Panc1 (cell line): ENCODE measurements at regions not wholly inside any gene's neighbourhood (a gene's known extent, or its start where the extent isn't known, plus 50 kb on each side); places are given as distances from the start of the nearest gene placed in this dataset.

Experiments used
- ATAC-seq: fragments of 200-7000 bp; cut with Tn5 transposase; 2 replicates; pipeline ENCODE4 v1.9.1; 2020; ENCODE audit warnings: mild to moderate bottlenecking, moderate library complexity
- BruUV-seq: library from RNA; stranded (reverse); fragments of 400-500 nt; replicated peaks from 2 replicates; lab custom pipeline; 2021; lab: Mats Ljungman, UMichigan
- CTCF ChIA-PET: fragments of 300-600 bp; sonication (Branson Sonifier 250); formaldehyde crosslinking; loops from one replicate; lab custom pipeline; 2022; ENCODE audit warnings: antibody characterized with exemption; lab: Charles Lee
- POLR2A ChIA-PET: fragments of 300-600 bp; sonication (Branson Sonifier 250); formaldehyde crosslinking; loops from one replicate; lab custom pipeline; 2022; ENCODE audit warnings: antibody characterized with exemption; lab: Charles Lee
- DNase-seq: peaks from one replicate; pipeline ENCODE4 v3.0.0-alpha.2; 2010; ENCODE audit warnings: low read depth, low spot score
- H3K27ac ChIP-seq: 2 replicates; pipeline ENCODE4 v1.5.1; 2011; ENCODE audit warnings: mild to moderate bottlenecking, low read length, inconsistent platforms
- H3K27me3 ChIP-seq: fragments of 200-500 bp; sonication (Bioruptor generic); 2 replicates; pipeline ENCODE4 v1.6.0; 2014; ENCODE audit warnings: low read length, inconsistent platforms; ENCODE audit not compliant: control insufficient read depth, insufficient read depth
- H3K36me3 ChIP-seq: fragments of 200-500 bp; sonication (Bioruptor generic); 2 replicates; pipeline ENCODE4 v1.5.1; 2014; ENCODE audit warnings: inconsistent platforms, mild to moderate bottlenecking, low read length, moderate library complexity; ENCODE audit not compliant: control insufficient read depth, insufficient read depth
- H3K4me1 ChIP-seq: 2 replicates; pipeline ENCODE4 v1.5.1; 2011; ENCODE audit warnings: inconsistent platforms, mild to moderate bottlenecking, low read length, moderate library complexity; ENCODE audit not compliant: control insufficient read depth, insufficient read depth
- H3K4me3 ChIP-seq, 2 experiments: 2 replicates each; pipeline ENCODE4 v1.5.1; 2011 to 2012; ENCODE audit warnings: low read depth in 2 of 2, low read length in 2 of 2, mild to moderate bottlenecking in 2 of 2, inconsistent platforms in 1 of 2, moderate library complexity in 1 of 2
- H3K9me3 ChIP-seq: fragments of 200-500 bp; sonication (Bioruptor generic); 2 replicates; pipeline ENCODE4 v1.5.1; 2014; ENCODE audit warnings: low read depth, mild to moderate bottlenecking, inconsistent platforms, low read length, moderate library complexity; ENCODE audit not compliant: control insufficient read depth, insufficient read depth
- POLR2AphosphoS5 ChIP-seq: IDR thresholded peaks from 2 replicates; pipeline ENCODE4 v1.6.1; 2012; ENCODE audit warnings: mild to moderate bottlenecking, low read depth, low read length, moderate library complexity
- SIN3A ChIP-seq: IDR thresholded peaks from 2 replicates; pipeline ENCODE4 v1.6.1; 2012; ENCODE audit warnings: low read depth, mild to moderate bottlenecking, low read length, moderate library complexity, borderline replicate concordance; ENCODE audit not compliant: insufficient read depth
- TCF7L2 ChIP-seq: IDR thresholded peaks from 2 replicates; pipeline ENCODE4 v1.6.1; 2011; ENCODE audit warnings: mild to moderate bottlenecking, low read depth, low read length, inconsistent platforms
- in situ Hi-C: cut with HindIII; loops from 2 replicates; pipeline ENCODE4 v1.10.0; 2016; ENCODE audit warnings: low sequenced_read_pairs, low pct_unique_long_range_greater_than_20kb
- intact Hi-C: fragments of 100-400 bp; cut with micrococcal nuclease; formaldehyde crosslinking; loops from one replicate; pipeline ENCODE4 v1.10.0; 2022; ENCODE audit not compliant: unreplicated experiment
- TF ChIP-seq, protein P1 (sequence below), 2 experiments: IDR thresholded peaks; 2 replicates each; pipeline ENCODE4 v1.6.1; 2011 to 2012; ENCODE audit warnings: low read depth in 2 of 2, control low read depth in 1 of 2, low read length in 1 of 2, mild to moderate bottlenecking in 1 of 2, moderate library complexity in 1 of 2; ENCODE audit not compliant: insufficient read depth in 1 of 2
- TF ChIP-seq, protein P2 (sequence below): fragments of 450-650 bp; IDR thresholded peaks from 2 replicates; pipeline ENCODE4 v1.5.1; 2017; ENCODE audit warnings: mild to moderate bottlenecking

DNA sequence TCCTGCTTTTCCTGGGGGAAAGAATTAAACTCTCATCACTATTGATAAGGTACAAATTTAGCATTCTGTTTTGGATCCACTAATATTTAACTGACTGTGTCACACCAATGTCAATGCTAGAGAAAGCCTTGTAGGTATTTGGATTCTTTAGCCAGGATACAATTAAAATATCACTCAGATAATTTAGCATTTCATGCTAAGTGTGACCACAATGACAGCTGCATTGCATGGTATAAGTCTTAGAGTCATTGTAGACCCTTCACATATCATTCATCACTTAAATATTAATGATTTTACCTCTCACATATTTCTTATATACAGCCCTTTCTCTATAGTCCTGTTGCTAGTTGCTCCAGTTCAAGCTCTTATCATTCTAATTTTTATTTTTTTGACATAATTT is 85.3 kb upstream of the ATP2B1 start:
- CTCF ChIA-PET: no interaction called here
- no TSS peak for BruUV-seq
- Histone ChIP-seq H3K4me1 (no peaks in the 10 kb centered on the region), H3K27me3 (no peaks in the 10 kb centered on the region), H3K36me3 (no peaks in the 10 kb centered on the region), H3K9me3 (no peaks in the 10 kb centered on the region), H3K27ac (no peak overlapping the region), H3K4me3 (no peak overlapping the region)
- intact Hi-C loops: no loop called here
- POLR2A ChIA-PET: no interaction called here
- ATAC-seq: no peak
- TF ChIP-seq POLR2AphosphoS5 (no peak), SIN3A (no peak), TCF7L2 (no peak)
- TF ChIP-seq, protein P1, sequence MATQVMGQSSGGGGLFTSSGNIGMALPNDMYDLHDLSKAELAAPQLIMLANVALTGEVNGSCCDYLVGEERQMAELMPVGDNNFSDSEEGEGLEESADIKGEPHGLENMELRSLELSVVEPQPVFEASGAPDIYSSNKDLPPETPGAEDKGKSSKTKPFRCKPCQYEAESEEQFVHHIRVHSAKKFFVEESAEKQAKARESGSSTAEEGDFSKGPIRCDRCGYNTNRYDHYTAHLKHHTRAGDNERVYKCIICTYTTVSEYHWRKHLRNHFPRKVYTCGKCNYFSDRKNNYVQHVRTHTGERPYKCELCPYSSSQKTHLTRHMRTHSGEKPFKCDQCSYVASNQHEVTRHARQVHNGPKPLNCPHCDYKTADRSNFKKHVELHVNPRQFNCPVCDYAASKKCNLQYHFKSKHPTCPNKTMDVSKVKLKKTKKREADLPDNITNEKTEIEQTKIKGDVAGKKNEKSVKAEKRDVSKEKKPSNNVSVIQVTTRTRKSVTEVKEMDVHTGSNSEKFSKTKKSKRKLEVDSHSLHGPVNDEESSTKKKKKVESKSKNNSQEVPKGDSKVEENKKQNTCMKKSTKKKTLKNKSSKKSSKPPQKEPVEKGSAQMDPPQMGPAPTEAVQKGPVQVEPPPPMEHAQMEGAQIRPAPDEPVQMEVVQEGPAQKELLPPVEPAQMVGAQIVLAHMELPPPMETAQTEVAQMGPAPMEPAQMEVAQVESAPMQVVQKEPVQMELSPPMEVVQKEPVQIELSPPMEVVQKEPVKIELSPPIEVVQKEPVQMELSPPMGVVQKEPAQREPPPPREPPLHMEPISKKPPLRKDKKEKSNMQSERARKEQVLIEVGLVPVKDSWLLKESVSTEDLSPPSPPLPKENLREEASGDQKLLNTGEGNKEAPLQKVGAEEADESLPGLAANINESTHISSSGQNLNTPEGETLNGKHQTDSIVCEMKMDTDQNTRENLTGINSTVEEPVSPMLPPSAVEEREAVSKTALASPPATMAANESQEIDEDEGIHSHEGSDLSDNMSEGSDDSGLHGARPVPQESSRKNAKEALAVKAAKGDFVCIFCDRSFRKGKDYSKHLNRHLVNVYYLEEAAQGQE (IDR thresholded peaks at IDR 0.05; ENCODE audit: insufficient read depth in 1 of 2, low read depth in 2 of 2, low read length in 1 of 2): no peak
- TF ChIP-seq, protein P2, sequence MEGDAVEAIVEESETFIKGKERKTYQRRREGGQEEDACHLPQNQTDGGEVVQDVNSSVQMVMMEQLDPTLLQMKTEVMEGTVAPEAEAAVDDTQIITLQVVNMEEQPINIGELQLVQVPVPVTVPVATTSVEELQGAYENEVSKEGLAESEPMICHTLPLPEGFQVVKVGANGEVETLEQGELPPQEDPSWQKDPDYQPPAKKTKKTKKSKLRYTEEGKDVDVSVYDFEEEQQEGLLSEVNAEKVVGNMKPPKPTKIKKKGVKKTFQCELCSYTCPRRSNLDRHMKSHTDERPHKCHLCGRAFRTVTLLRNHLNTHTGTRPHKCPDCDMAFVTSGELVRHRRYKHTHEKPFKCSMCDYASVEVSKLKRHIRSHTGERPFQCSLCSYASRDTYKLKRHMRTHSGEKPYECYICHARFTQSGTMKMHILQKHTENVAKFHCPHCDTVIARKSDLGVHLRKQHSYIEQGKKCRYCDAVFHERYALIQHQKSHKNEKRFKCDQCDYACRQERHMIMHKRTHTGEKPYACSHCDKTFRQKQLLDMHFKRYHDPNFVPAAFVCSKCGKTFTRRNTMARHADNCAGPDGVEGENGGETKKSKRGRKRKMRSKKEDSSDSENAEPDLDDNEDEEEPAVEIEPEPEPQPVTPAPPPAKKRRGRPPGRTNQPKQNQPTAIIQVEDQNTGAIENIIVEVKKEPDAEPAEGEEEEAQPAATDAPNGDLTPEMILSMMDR: no peak
- DNase-seq: no peak
- in situ Hi-C loops: no loop called here

GRCh38 chr12:89791286-89791685 is 82.6 kb upstream of the ATP2B1 start:
- no peak overlapping the region for H3K4me3 ChIP-seq
- H3K27me3 ChIP-seq: no peaks in the 10 kb centered on the region
- in situ Hi-C loops: no loop called here
- no peaks in the 10 kb centered on the region for H3K9me3 ChIP-seq
- no TSS peak for BruUV-seq
- no peak for TF ChIP-seq TCF7L2
- TF ChIP-seq, protein P1 (IDR thresholded peaks at IDR 0.05; ENCODE audit: insufficient read depth in 1 of 2, low read depth in 2 of 2, low read length in 1 of 2): no peak
- POLR2A ChIA-PET: no interaction called here
- no peaks in the 10 kb centered on the region for H3K36me3 ChIP-seq
- ATAC-seq (no peak), DNase-seq (no peak)
- CTCF ChIA-PET: no interaction called here
- no peak overlapping the region for H3K27ac ChIP-seq
- intact Hi-C loops: no loop called here
- no peaks in the 10 kb centered on the region for H3K4me1 ChIP-seq
